GM23248 (cell line): ENCODE measurements at regions not wholly inside any gene's neighbourhood (a gene's known extent, or its start where the extent isn't known, plus 50 kb on each side); places are given as distances from the start of the nearest gene placed in this dataset.

ENCODE experiments used
- DNase-seq: peaks from one replicate; pipeline ENCODE4 v3.0.0-alpha.2; 2015
- H2AFZ ChIP-seq: fragments of 200-600 bp; sonication (generic); 2 replicates; pipeline ENCODE4 v1.6.1; 2016; ENCODE audit warnings: antibody characterized with exemption
- H3F3A ChIP-seq: fragments of 200-600 bp; sonication (generic); 2 replicates; pipeline ENCODE4 v1.6.1; 2016; ENCODE audit warnings: mild to moderate bottlenecking, antibody characterized with exemption, mixed run types; ENCODE audit not compliant: insufficient read depth
- H3K27ac ChIP-seq: fragments of 200-600 bp; sonication (generic); 2 replicates; pipeline ENCODE4 v1.5.1; 2016; ENCODE audit warnings: mild to moderate bottlenecking
- H3K27me3 ChIP-seq: fragments of 200-600 bp; sonication (generic); replicated peaks from 2 replicates; pipeline ENCODE4 v1.6.1; 2016; ENCODE audit warnings: mild to moderate bottlenecking; ENCODE audit not compliant: insufficient read depth
- H3K36me3 ChIP-seq: fragments of 200-600 bp; sonication (generic); 2 replicates; pipeline ENCODE4 v1.6.1; 2016; ENCODE audit warnings: low read depth, mild to moderate bottlenecking
- H3K4me1 ChIP-seq: fragments of 200-600 bp; sonication (generic); 2 replicates; pipeline ENCODE4 v1.6.1; 2016; ENCODE audit warnings: mild to moderate bottlenecking; ENCODE audit not compliant: insufficient read depth
- H3K4me2 ChIP-seq: fragments of 200-600 bp; sonication (generic); one replicate; pipeline ENCODE4 v1.6.1; 2016; ENCODE audit warnings: mild to moderate bottlenecking; ENCODE audit not compliant: unreplicated experiment
- H3K4me3 ChIP-seq: fragments of 200-600 bp; sonication (generic); 2 replicates; pipeline ENCODE4 v1.5.1; 2016; ENCODE audit warnings: mild to moderate bottlenecking
- H3K79me2 ChIP-seq: fragments of 200-600 bp; sonication (generic); 2 replicates; pipeline ENCODE4 v1.6.1; 2016; ENCODE audit warnings: mild to moderate bottlenecking; ENCODE audit not compliant: insufficient read depth
- H3K9ac ChIP-seq: fragments of 200-600 bp; sonication (generic); 2 replicates; pipeline ENCODE4 v1.6.1; 2016; ENCODE audit warnings: mild to moderate bottlenecking
- H3K9me2 ChIP-seq: fragments of 200-600 bp; sonication (generic); 2 replicates; pipeline ENCODE4 v1.6.1; 2016; ENCODE audit warnings: mixed run types, mild to moderate bottlenecking, moderate library complexity; ENCODE audit not compliant: insufficient read depth
- H3K9me3 ChIP-seq: fragments of 200-600 bp; sonication (generic); one replicate; pipeline ENCODE4 v1.6.1; 2017; ENCODE audit warnings: low read depth
- H4K20me1 ChIP-seq: fragments of 200-600 bp; sonication (generic); 2 replicates; pipeline ENCODE4 v1.6.0; 2016; ENCODE audit not compliant: insufficient read depth
- EZH2 ChIP-seq: fragments of 200-600 bp; sonication (generic); IDR thresholded peaks from 2 replicates; pipeline ENCODE4 v1.6.1; 2018; ENCODE audit warnings: antibody characterized with exemption, mild to moderate bottlenecking; ENCODE audit not compliant: insufficient read depth, poor library complexity, severe bottlenecking
- EZH2phosphoT487 ChIP-seq: fragments of 200-600 bp; sonication (generic); IDR thresholded peaks from 2 replicates; pipeline ENCODE4 v1.6.1; 2018; ENCODE audit warnings: antibody characterized with exemption, moderate library complexity, mild to moderate bottlenecking, low read depth; ENCODE audit not compliant: insufficient read depth
- WGBS, 2 experiments: methylation state at CpG; one replicate each; pipeline ENCODE4 v1.1.6; 2015 to 2017; ENCODE audit warnings: low lambda C conversion rate in 2 of 2, low coverage in 1 of 2; ENCODE audit errors: missing lambda C conversion rate in 2 of 2; 5-methylcytosine and 5-hydroxymethylcytosine counted together
- in situ Hi-C: fragments of 300-500 bp; cut with MboI; formaldehyde crosslinking; loops from 2 replicates; pipeline ENCODE4 v1.15.0; 2020

DNA sequence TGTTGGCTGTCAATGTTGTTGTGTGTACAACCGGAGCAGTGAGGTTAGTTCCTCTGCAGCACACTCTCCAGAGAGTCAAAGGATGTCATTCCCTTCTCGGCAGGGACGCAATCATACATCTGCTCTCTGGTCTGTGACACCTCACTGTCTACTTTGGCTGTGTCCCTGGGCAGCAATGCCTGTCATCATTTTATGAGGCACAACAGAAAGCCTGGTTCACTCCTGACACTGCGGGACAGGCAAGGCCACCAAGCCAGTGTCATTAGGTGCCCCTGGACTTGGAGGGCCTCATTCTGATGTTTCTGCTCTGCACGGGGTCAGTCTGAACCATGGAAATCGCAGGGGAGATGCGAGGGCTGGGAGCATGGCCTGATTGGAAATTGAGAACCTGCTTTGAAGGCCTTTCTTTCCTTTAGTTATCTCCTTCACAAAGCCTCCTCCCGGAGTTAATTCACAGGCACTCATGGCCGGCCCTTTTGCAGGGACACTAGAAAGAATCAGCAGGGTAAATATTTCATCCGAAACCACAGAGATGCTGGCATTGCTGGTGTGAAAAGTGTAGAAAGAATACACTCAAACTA, 284.4 kb downstream of the ZNF536 start:
- H4K20me1 ChIP-seq, result no peaks in the 10 kb centered on the region
- no peak overlapping the region for H3K27ac ChIP-seq
- in situ Hi-C loops, result loop anchor here (10.0 to 25.0 kb wide), 2 partner anchors 442 to 894 kb away; no protein-coding TSS in a partner anchor
- no peak overlapping the region for H3K4me2 ChIP-seq
- H3K36me3 ChIP-seq, result no peaks in the 10 kb centered on the region
- peaks cover 4% of the 10 kb centered on the region; the same call in 1 of the 2 replicates for H3K27me3 ChIP-seq
- H3K79me2 ChIP-seq, result no peaks in the 10 kb centered on the region
- no peak overlapping the region for H3K9ac ChIP-seq
- no peaks in the 10 kb centered on the region for H3K9me2 ChIP-seq
- 34 to 39% methylated on average over 10 of the region's 10 CpGs for WGBS, 2 experiments
- H3K4me3 ChIP-seq, result no peak overlapping the region
- no peak for DNase-seq
- no peaks in the 10 kb centered on the region for H3K9me3 ChIP-seq
- no peak for TF ChIP-seq EZH2
- no peak for TF ChIP-seq EZH2phosphoT487
- H2AFZ ChIP-seq, result no peak overlapping the region
- H3F3A ChIP-seq, result no peaks in the 10 kb centered on the region
- no peaks in the 10 kb centered on the region for H3K4me1 ChIP-seq

DNA sequence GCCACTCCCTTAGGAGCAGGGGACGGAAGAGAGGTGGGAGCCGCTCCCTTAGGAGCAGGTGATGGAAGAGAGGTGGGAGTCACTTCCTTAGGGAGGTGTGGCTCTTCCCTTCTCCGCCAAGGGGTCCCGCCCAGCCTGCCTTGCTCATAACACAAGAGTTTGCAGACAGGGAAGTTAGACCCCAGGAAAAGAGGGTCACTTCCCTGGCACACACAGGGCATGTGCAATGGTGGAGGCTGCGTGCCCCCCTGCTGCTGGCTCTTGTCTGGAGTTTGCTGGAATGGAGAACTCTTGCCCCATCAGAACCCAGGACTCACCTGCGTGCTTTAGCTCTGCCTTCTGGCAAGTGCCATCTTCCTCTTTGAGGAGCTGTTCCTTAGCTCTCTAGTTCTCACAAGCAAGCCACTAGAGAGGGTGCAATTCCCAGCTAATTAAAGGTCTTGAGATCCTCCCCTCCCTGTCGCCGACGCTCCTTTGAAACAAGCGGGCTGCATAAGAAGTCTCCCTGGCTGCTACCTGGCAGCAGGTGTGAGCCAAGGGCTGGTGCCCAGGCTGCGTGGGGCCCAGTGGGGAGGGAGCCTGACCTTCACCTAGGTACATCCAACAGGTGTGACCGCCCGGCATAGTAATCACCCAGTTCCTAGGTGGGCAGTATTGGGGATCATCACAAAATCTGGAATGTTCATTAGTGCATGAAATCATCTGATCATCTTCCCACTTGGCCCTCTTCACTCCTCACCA, 281.6 kb downstream of the ZNF536 start:
- in situ Hi-C loops, result loop anchor here (10.0 to 25.0 kb wide), 2 partner anchors 439 to 892 kb away; no protein-coding TSS in a partner anchor
- H3K9me2 ChIP-seq, result no peaks in the 10 kb centered on the region
- H3K27ac ChIP-seq, result no peak overlapping the region
- no peak for DNase-seq
- H3K4me3 ChIP-seq, result no peak overlapping the region
- H3K4me2 ChIP-seq, result no peak overlapping the region
- no peaks in the 10 kb centered on the region for H4K20me1 ChIP-seq
- H2AFZ ChIP-seq, result no peak overlapping the region
- 78 to 80% methylated on average over 13 of the region's 13 CpGs for WGBS, 2 experiments
- no peaks in the 10 kb centered on the region for H3K9me3 ChIP-seq
- peaks cover 4% of the 10 kb centered on the region; the same call in 1 of the 2 replicates for H3K27me3 ChIP-seq
- H3K79me2 ChIP-seq, result no peaks in the 10 kb centered on the region
- no peak for TF ChIP-seq EZH2
- no peak for TF ChIP-seq EZH2phosphoT487
- H3K4me1 ChIP-seq, result no peaks in the 10 kb centered on the region
- no peak overlapping the region for H3K9ac ChIP-seq
- no peaks in the 10 kb centered on the region for H3K36me3 ChIP-seq
- H3F3A ChIP-seq, result no peaks in the 10 kb centered on the region

DNA sequence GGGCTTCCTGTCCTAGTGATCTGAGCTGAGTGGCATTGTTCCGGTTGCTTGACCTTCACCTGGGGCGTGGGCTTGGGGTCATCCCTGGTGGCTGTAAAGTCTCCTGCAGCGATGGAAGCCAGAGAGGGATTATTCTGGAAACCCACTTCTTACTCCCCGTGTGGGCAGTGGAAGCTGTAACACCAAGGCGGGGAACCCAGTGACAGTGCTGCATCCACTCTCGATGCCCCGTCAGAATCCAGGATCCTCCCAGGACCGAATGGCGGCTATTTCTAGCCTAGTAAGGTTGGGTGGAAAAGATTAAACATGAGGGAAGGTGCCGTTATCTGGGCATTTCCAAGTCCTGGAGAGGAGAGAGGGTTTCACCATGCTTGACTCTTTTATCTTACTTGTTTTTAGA, 280.6 kb downstream of the ZNF536 start:
- no peaks in the 10 kb centered on the region for H3K79me2 ChIP-seq
- no peak overlapping the region for H3K4me3 ChIP-seq
- H3K9me3 ChIP-seq, result no peaks in the 10 kb centered on the region
- no peaks in the 10 kb centered on the region for H3K36me3 ChIP-seq
- no peaks in the 10 kb centered on the region for H3F3A ChIP-seq
- no peak for TF ChIP-seq EZH2phosphoT487
- no peak for TF ChIP-seq EZH2
- H3K9me2 ChIP-seq, result no peaks in the 10 kb centered on the region
- 65% methylated on average over 10 of the region's 10 CpGs for WGBS, 2 experiments
- DNase-seq, result no peak
- H3K27ac ChIP-seq, result no peak overlapping the region
- H3K4me1 ChIP-seq, result no peaks in the 10 kb centered on the region
- peaks cover 4% of the 10 kb centered on the region; the same call in 1 of the 2 replicates for H3K27me3 ChIP-seq
- no peak overlapping the region for H3K4me2 ChIP-seq
- no peak overlapping the region for H3K9ac ChIP-seq
- no peak overlapping the region for H2AFZ ChIP-seq
- H4K20me1 ChIP-seq, result no peaks in the 10 kb centered on the region
- in situ Hi-C loops, result loop anchor here (10.0 to 25.0 kb wide), 2 partner anchors 438 to 890 kb away; no protein-coding TSS in a partner anchor

DNA sequence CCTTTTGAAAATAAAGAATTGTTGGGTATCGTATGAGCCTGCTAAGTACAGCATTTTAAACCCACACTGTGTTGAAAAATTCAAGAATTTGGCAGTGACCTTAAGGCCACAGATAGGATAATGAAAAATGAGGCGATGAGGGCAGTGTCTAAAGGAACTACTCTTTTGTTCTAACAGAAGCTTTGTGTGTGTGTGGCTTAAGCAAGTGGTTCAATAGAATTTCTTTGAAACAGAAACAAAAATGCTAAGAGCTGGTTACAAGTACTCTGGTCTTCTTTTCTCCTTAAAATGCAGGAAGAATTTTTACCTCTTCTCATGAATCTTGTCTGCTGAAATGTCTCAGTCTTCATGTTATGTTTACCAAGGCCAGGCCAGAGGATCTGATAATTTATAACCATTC, 279.5 kb downstream of the ZNF536 start:
- H3K27me3 ChIP-seq, result peaks cover 4% of the 10 kb centered on the region; the same call in 1 of the 2 replicates
- H2AFZ ChIP-seq, result no peak overlapping the region
- H3K9me3 ChIP-seq, result no peaks in the 10 kb centered on the region
- H3K4me1 ChIP-seq, result no peaks in the 10 kb centered on the region
- TF ChIP-seq EZH2phosphoT487 (no peak), EZH2 (no peak)
- no peak for DNase-seq
- no peak overlapping the region for H3K4me3 ChIP-seq
- H3K79me2 ChIP-seq, result no peaks in the 10 kb centered on the region
- no peaks in the 10 kb centered on the region for H3F3A ChIP-seq
- no peaks in the 10 kb centered on the region for H3K36me3 ChIP-seq
- H4K20me1 ChIP-seq, result no peaks in the 10 kb centered on the region
- no peak overlapping the region for H3K4me2 ChIP-seq
- in situ Hi-C loops, result loop anchor here (10.0 to 25.0 kb wide), 2 partner anchors 437 to 889 kb away; no protein-coding TSS in a partner anchor
- no peak overlapping the region for H3K9ac ChIP-seq
- no peaks in the 10 kb centered on the region for H3K9me2 ChIP-seq
- WGBS, 2 experiments, result 65 to 86% methylated on average over 2 of the region's 2 CpGs
- no peak overlapping the region for H3K27ac ChIP-seq
